ENCODE measurements at regions not wholly inside any gene's neighbourhood (a gene's known extent, or its start where the extent isn't known, plus 50 kb on each side); places are given as distances from the start of the nearest gene placed in this dataset.
"Not testable (repeated sequence)": the region's sequence is repeated elsewhere in the genome, so short reads cannot be mapped to it uniquely, and the experiment has no call there.

- H3K27ac ChIP-seq (replicated peaks) = no peak overlapping the region
- DNase-seq (ENCODE audit: low read depth in 1 of 2, low spot score in 1 of 2) = peak; percentile 22 to 34
- H3K27me3 ChIP-seq (ENCODE audit: insufficient read depth, poor library complexity, severe bottlenecking) = no peaks in the 10 kb centered on the region
- no peak for TF ChIP-seq GABPA (IDR thresholded peaks at IDR 0.05; ENCODE audit: low read depth)
- TF ChIP-seq CTCF (IDR thresholded peaks at IDR 0.05; ENCODE audit: insufficient read depth, low read length) = peak; percentile 58
- no peak for TF ChIP-seq POLR2AphosphoS5 (IDR thresholded peaks at IDR 0.05; ENCODE audit: low read depth)
- TF ChIP-seq REST (IDR thresholded peaks at IDR 0.05; ENCODE audit: insufficient replicate concordance, low read depth) = no peak
- TF ChIP-seq SPI1 (IDR thresholded peaks at IDR 0.05; ENCODE audit: borderline replicate concordance, low read depth) = peak; percentile 98
- H3K4me3 ChIP-seq (replicated peaks; ENCODE audit: insufficient read depth, low read length) = no peak overlapping the region
These were observed 143.6 kb downstream of the MRPS30 start for GRCh38 chr5:44952376-44952775.

- H3K27ac ChIP-seq (replicated peaks) = no peak overlapping the region
- no peaks in the 10 kb centered on the region for H3K27me3 ChIP-seq (ENCODE audit: insufficient read depth, poor library complexity, severe bottlenecking)
- no peak for TF ChIP-seq GABPA (IDR thresholded peaks at IDR 0.05; ENCODE audit: low read depth)
- TF ChIP-seq CTCF (IDR thresholded peaks at IDR 0.05; ENCODE audit: insufficient read depth, low read length) = no peak
- no peak for TF ChIP-seq POLR2AphosphoS5 (IDR thresholded peaks at IDR 0.05; ENCODE audit: low read depth)
- TF ChIP-seq REST (IDR thresholded peaks at IDR 0.05; ENCODE audit: insufficient replicate concordance, low read depth) = no peak
- no peak for TF ChIP-seq SPI1 (IDR thresholded peaks at IDR 0.05; ENCODE audit: borderline replicate concordance, low read depth)
- no peak for DNase-seq (ENCODE audit: low read depth in 1 of 2, low spot score in 1 of 2)
- no peak overlapping the region for H3K4me3 ChIP-seq (replicated peaks; ENCODE audit: insufficient read depth, low read length)
These were observed 144.3 kb downstream of the MRPS30 start for GRCh38 chr5:44953078-44953477.

GRCh38 chr5:44958943-44959454 lies 150.3 kb downstream of the MRPS30 start:
- H3K27me3 ChIP-seq (ENCODE audit: insufficient read depth, poor library complexity, severe bottlenecking); DNase-seq (ENCODE audit: low read depth in 1 of 2, low spot score in 1 of 2): not testable (repeated sequence)

GRCh38 chr5:44969825-44970224 lies 161.1 kb downstream of the MRPS30 start:
- DNase-seq (ENCODE audit: low read depth in 1 of 2, low spot score in 1 of 2) = no peak
- H3K27ac ChIP-seq (replicated peaks) = no peak overlapping the region
- no peak overlapping the region for H3K4me3 ChIP-seq (replicated peaks; ENCODE audit: insufficient read depth, low read length)
- no peaks in the 10 kb centered on the region for H3K27me3 ChIP-seq (ENCODE audit: insufficient read depth, poor library complexity, severe bottlenecking)
- TF ChIP-seq CTCF (IDR thresholded peaks at IDR 0.05; ENCODE audit: insufficient read depth, low read length) = no peak
- no peak for TF ChIP-seq POLR2AphosphoS5 (IDR thresholded peaks at IDR 0.05; ENCODE audit: low read depth)
- TF ChIP-seq SPI1 (IDR thresholded peaks at IDR 0.05; ENCODE audit: borderline replicate concordance, low read depth) = no peak
- no peak for TF ChIP-seq REST (IDR thresholded peaks at IDR 0.05; ENCODE audit: insufficient replicate concordance, low read depth)
- TF ChIP-seq GABPA (IDR thresholded peaks at IDR 0.05; ENCODE audit: low read depth) = no peak

More at GRCh38 chr5:44958943-44959454, 150.3 kb downstream of the MRPS30 start:
- not testable (repeated sequence) for H3K27ac ChIP-seq (replicated peaks); H3K4me3 ChIP-seq (replicated peaks; ENCODE audit: insufficient read depth, low read length)

- not testable (repeated sequence) for H3K27me3 ChIP-seq (ENCODE audit: insufficient read depth, poor library complexity, severe bottlenecking); DNase-seq (ENCODE audit: low read depth in 1 of 2, low spot score in 1 of 2); H3K4me3 ChIP-seq (replicated peaks; ENCODE audit: insufficient read depth, low read length); H3K27ac ChIP-seq (replicated peaks)
These were observed 162.2 kb downstream of the MRPS30 start for GRCh38 chr5:44970963-44971362.

Data from HL-60 (cell line).